HepG2 (cell line): ENCODE measurements at regions not wholly inside any gene's neighbourhood (a gene's known extent, or its start where the extent isn't known, plus 50 kb on each side); places are given as distances from the start of the nearest gene placed in this dataset.

Experiments
- ATAC-seq: fragments of 200-7000 bp; cut with Tn5 transposase; 3 replicates; pipeline ENCODE4 v1.9.1; 2020; ENCODE audit warnings: mild to moderate bottlenecking, moderate library complexity
- BruUV-seq: library from RNA; stranded (reverse); fragments of 400-500 nt; replicated peaks from 2 replicates; lab custom pipeline; 2021; lab: Mats Ljungman, UMichigan
- CTCF ChIA-PET: fragments of 300-600 bp; formaldehyde crosslinking; extraction: SDS; loops from one replicate; lab custom pipeline; 2021; ENCODE audit warnings: low total read pairs, inconsistent platforms, low intra/inter-chr PET ratio; lab: Yijun Ruan, JAX
- POLR2A ChIA-PET: fragments of 350-600 bp; sonication (Branson Sonifier 250); formaldehyde crosslinking; loops from one replicate; lab custom pipeline; 2020; ENCODE audit warnings: antibody characterized with exemption, inconsistent platforms; lab: Yijun Ruan, JAX
- DNase-seq: peaks from one replicate; pipeline ENCODE4 v3.0.0-alpha.2; 2015; ENCODE audit warnings: low spot score
- FAIRE-seq: peaks from 3 replicates; lab custom pipeline; 2011; peaks lifted over from hg19 to GRCh38; lab: Jason Lieb, UNC
- H2AFZ ChIP-seq: one replicate; pipeline ENCODE4 v1.6.1; 2011; ENCODE audit warnings: low read length, inconsistent platforms
- H3K27ac ChIP-seq: fragments of 300-600 bp; 3 replicates; pipeline ENCODE4 v1.8.0; 2011; ENCODE audit warnings: mixed run types, mild to moderate bottlenecking, mixed read lengths, low read length, inconsistent platforms; ENCODE audit not compliant: insufficient read depth; ENCODE audit errors: extremely low read length
- H3K27me3 ChIP-seq, 2 experiments: fragments of 200-600 bp in 1 of 2; 2 replicates in 1 of 2; 3 replicates in 1 of 2; pipeline versions ENCODE4 v1.6.0 to v1.8.0; 2011; ENCODE audit warnings: low read length in 2 of 2, mild to moderate bottlenecking in 2 of 2, moderate library complexity in 2 of 2, inconsistent platforms in 1 of 2; ENCODE audit not compliant: insufficient read depth in 2 of 2, control insufficient read depth in 1 of 2
- H3K36me3 ChIP-seq, 2 experiments: fragments of 200-600 bp in 1 of 2; replicated peaks in 1 of 2; 2 replicates in 1 of 2; 3 replicates in 1 of 2; pipeline versions ENCODE4 v1.5.1 to v1.8.0; 2011; ENCODE audit warnings: low read length in 2 of 2, inconsistent platforms in 1 of 2; ENCODE audit not compliant: insufficient read depth in 2 of 2, control insufficient read depth in 1 of 2
- H3K4me1 ChIP-seq: 2 replicates; pipeline ENCODE4 v1.5.1; 2012; ENCODE audit warnings: low read length, inconsistent platforms; ENCODE audit not compliant: insufficient read depth
- H3K4me2 ChIP-seq: 2 replicates; pipeline ENCODE4 v1.6.0; 2011; ENCODE audit warnings: low read depth, low read length, inconsistent platforms
- H3K4me3 ChIP-seq, 3 experiments: fragments of 200-600 bp in 1 of 3; sonication (generic), shearing (Covaris generic) in 1 of 3; replicated peaks in 1 of 3; 2 replicates each; pipeline ENCODE4 v1.5.1; 2011 to 2016; ENCODE audit warnings: low read length in 3 of 3, inconsistent platforms in 2 of 3, low read depth in 2 of 3, mild to moderate bottlenecking in 2 of 3, control low read depth in 1 of 3, mixed read lengths in 1 of 3; ENCODE audit not compliant: insufficient read depth in 1 of 3
- H3K79me2 ChIP-seq: one replicate; pipeline ENCODE4 v1.6.1; 2011; ENCODE audit warnings: low read length, inconsistent platforms; ENCODE audit not compliant: insufficient read depth
- H3K9ac ChIP-seq: 2 replicates; pipeline ENCODE4 v1.6.0; 2011; ENCODE audit warnings: mild to moderate bottlenecking, low read depth, low read length, inconsistent platforms; ENCODE audit not compliant: insufficient read depth
- H3K9me3 ChIP-seq: 2 replicates; pipeline ENCODE4 v1.5.1; 2012; ENCODE audit warnings: mild to moderate bottlenecking, low read length
- H4K20me1 ChIP-seq: 2 replicates; pipeline ENCODE4 v1.6.0; 2011; ENCODE audit warnings: inconsistent platforms, mild to moderate bottlenecking, low read length, moderate library complexity; ENCODE audit not compliant: insufficient read depth
- CENPBD1 ChIP-seq: sonication (generic); formaldehyde crosslinking; IDR thresholded peaks from 2 replicates; pipeline ENCODE4 v1.8.0; 2022; ENCODE audit warnings: missing genetic modification reagents, low read depth, mild to moderate bottlenecking, borderline replicate concordance
- DMAP1 ChIP-seq: IDR thresholded peaks from 2 replicates; pipeline ENCODE4 v1.6.1; 2016
- FOSL2 ChIP-seq: sonication (generic); formaldehyde crosslinking; IDR thresholded peaks from 2 replicates; pipeline ENCODE4 v1.4.0; 2020; ENCODE audit warnings: missing genetic modification reagents
- HBP1 ChIP-seq: IDR thresholded peaks from 2 replicates; pipeline ENCODE4 v1.6.1; 2016; ENCODE audit warnings: low read depth, control low read depth
- KLF13 ChIP-seq: sonication (generic); formaldehyde crosslinking; IDR thresholded peaks from 2 replicates; pipeline ENCODE4 v1.4.0; 2020; ENCODE audit warnings: mild to moderate bottlenecking, missing genetic modification reagents
- MBNL3 ChIP-seq: fragments of 250-450 bp; sonication (Bioruptor Pico); conservative IDR thresholded peaks from 2 replicates; pipeline ENCODE4 v1.8.0; 2022; ENCODE audit warnings: mild to moderate bottlenecking, inconsistent platforms
- MLX ChIP-seq: IDR thresholded peaks from 2 replicates; pipeline ENCODE4 v1.6.1; 2016
- PPARG ChIP-seq: conservative IDR thresholded peaks from 2 replicates; pipeline ENCODE4 v1.6.1; 2016; ENCODE audit warnings: missing biosample characterization, missing genetic modification reagents
- PRMT3 ChIP-seq: sonication (generic); formaldehyde crosslinking; IDR thresholded peaks from 2 replicates; pipeline ENCODE4 v1.8.1; 2022; ENCODE audit warnings: low read depth, mild to moderate bottlenecking, moderate library complexity, missing genetic modification reagents, borderline replicate concordance
- RORA ChIP-seq: sonication (generic); formaldehyde crosslinking; IDR thresholded peaks from 2 replicates; pipeline ENCODE4 v1.5.0; 2020; ENCODE audit warnings: mild to moderate bottlenecking, missing genetic modification reagents, moderate library complexity
- THAP7 ChIP-seq: sonication (generic); formaldehyde crosslinking; IDR thresholded peaks from 2 replicates; pipeline ENCODE4 v1.8.1; 2023; ENCODE audit warnings: mild to moderate bottlenecking, missing genetic modification reagents
- TMF1 ChIP-seq: sonication (generic); formaldehyde crosslinking; IDR thresholded peaks from 2 replicates; pipeline ENCODE4 v1.8.1; 2022; ENCODE audit warnings: low read depth, missing genetic modification reagents
- TP53 ChIP-seq: sonication (generic); formaldehyde crosslinking; conservative IDR thresholded peaks from 2 replicates; pipeline ENCODE4 v1.4.0; 2020; ENCODE audit warnings: missing genetic modification reagents
- ZBTB21 ChIP-seq: sonication (generic); formaldehyde crosslinking; IDR thresholded peaks from 2 replicates; pipeline ENCODE4 v1.4.0; 2020; ENCODE audit warnings: missing genetic modification reagents
- ZNF510 ChIP-seq: sonication (generic); formaldehyde crosslinking; IDR thresholded peaks from 2 replicates; pipeline ENCODE4 v1.4.0; 2020; ENCODE audit warnings: low read depth, mild to moderate bottlenecking, missing genetic modification reagents
- ZNF598 ChIP-seq: sonication (generic); formaldehyde crosslinking; IDR thresholded peaks from 2 replicates; pipeline ENCODE4 v1.5.1; 2020; ENCODE audit warnings: mild to moderate bottlenecking, missing genetic modification reagents, borderline replicate concordance
- ZNF660 ChIP-seq: sonication (generic); formaldehyde crosslinking; IDR thresholded peaks from 2 replicates; pipeline ENCODE4 v1.5.1; 2020; ENCODE audit warnings: mild to moderate bottlenecking, low read depth, missing genetic modification reagents, borderline replicate concordance
- WGBS: methylation state at CpG from one replicate; pipeline ENCODE4 v1.1.6; 2017; ENCODE audit warnings: low lambda C conversion rate; 5-methylcytosine and 5-hydroxymethylcytosine counted together
- in situ Hi-C: cut with HindIII; loops from 2 replicates; pipeline ENCODE4 v1.10.0; 2017; ENCODE audit warnings: low pct_unique_long_range_greater_than_20kb; ENCODE audit not compliant: extremely low pct_ligation_motif_present
- intact Hi-C: fragments of 100-400 bp; cut with micrococcal nuclease; formaldehyde crosslinking; loops from one replicate; pipeline ENCODE4 v1.10.0; 2022; ENCODE audit not compliant: unreplicated experiment
- TF ChIP-seq, protein P1 (sequence below): sonication (generic); formaldehyde crosslinking; IDR thresholded peaks from 2 replicates; pipeline ENCODE4 v1.4.0; 2020; ENCODE audit warnings: mild to moderate bottlenecking, missing genetic modification reagents

DNA sequence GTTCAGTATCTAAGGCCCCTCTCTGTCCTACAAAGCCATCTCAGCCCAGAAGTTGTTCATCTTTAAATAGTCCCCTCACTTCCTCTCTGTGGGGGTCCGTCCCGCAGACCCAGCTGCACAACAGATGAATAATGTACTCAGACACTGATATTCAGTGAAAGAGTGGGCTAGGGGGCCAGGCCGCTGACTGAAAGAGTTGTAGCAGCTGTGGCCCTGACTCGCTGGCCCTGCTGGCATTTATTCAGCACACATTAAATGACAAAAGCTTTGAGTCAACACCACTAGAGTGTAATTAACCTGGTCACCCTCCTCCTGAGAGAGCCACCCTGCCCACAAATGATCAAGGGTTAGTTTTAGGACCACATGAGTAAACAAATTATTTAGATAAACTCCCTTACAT lies 76.3 kb downstream of the MED10 start:
- DNase-seq, result no peak
- Histone ChIP-seq H3K4me3 (no peak overlapping the region), H3K27ac (no peak overlapping the region), H3K27me3 (no peaks in the 10 kb centered on the region; a peak in 1 of 5 replicates), H4K20me1 (no peaks in the 10 kb centered on the region), H3K9me3 (no peaks in the 10 kb centered on the region), H3K4me1 (no peaks in the 10 kb centered on the region), H2AFZ (no peak overlapping the region), H3K9ac (no peak overlapping the region), H3K79me2 (no peaks in the 10 kb centered on the region), H3K4me2 (no peak overlapping the region), H3K36me3 (no peaks in the 10 kb centered on the region)
- ChIA-PET CTCF (no interaction called here), POLR2A (no interaction called here)
- no peak for ATAC-seq
- no TSS peak for BruUV-seq
- FAIRE-seq, result no peak
- intact Hi-C loops, result no loop called here
- in situ Hi-C loops, result no loop called here
- TF ChIP-seq CENPBD1 (CRISPR knock-in tag) (no peak), MBNL3 (CRISPR knock-in tag) (no peak), KLF13 (no peak), HBP1 (no peak), TMF1 (CRISPR knock-in tag) (no peak), RORA (CRISPR knock-in tag) (no peak), ZNF598 (no peak), PRMT3 (CRISPR knock-in tag) (no peak), ZNF510 (CRISPR knock-in tag) (no peak), MLX (CRISPR knock-in tag) (no peak), ZBTB21 (CRISPR knock-in tag) (no peak), PPARG (no peak), TP53 (CRISPR knock-in tag) (no peak), DMAP1 (CRISPR knock-in tag) (no peak), ZNF660 (no peak), THAP7 (no peak), FOSL2 (CRISPR knock-in tag) (no peak)
- TF ChIP-seq, protein P1, sequence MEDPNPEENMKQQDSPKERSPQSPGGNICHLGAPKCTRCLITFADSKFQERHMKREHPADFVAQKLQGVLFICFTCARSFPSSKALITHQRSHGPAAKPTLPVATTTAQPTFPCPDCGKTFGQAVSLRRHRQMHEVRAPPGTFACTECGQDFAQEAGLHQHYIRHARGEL (CRISPR knock-in tag), result no peak
- WGBS, result 47% methylated on average over 4 of the region's 4 CpGs
